ENCODE measurements at regions not wholly inside any gene's neighbourhood (a gene's known extent, or its start where the extent isn't known, plus 50 kb on each side); places are given as distances from the start of the nearest gene placed in this dataset.

- no peaks in the 10 kb centered on the region for H3K4me1 ChIP-seq (ENCODE audit: control insufficient read depth, extremely low read depth, insufficient read depth, low read length)
- no peak overlapping the region for H3K4me3 ChIP-seq (replicated peaks in 1 of 3; ENCODE audit: insufficient read depth in 1 of 3, low read depth in 1 of 3, low read length in 3 of 3)
- no peak overlapping the region for H2AFZ ChIP-seq (ENCODE audit: low read depth, low read length)
- H4K20me1 ChIP-seq (replicated peaks; ENCODE audit: control insufficient read depth, extremely low read depth, insufficient read depth, low read length), result no peaks in the 10 kb centered on the region
- FAIRE-seq, result no peak
- no peaks in the 10 kb centered on the region for H3K36me3 ChIP-seq (ENCODE audit: control insufficient read depth in 2 of 2, extremely low read depth in 1 of 2, insufficient read depth in 2 of 2, low read length in 2 of 2)
- H3K9me1 ChIP-seq (replicated peaks; ENCODE audit: control insufficient read depth, extremely low read depth, insufficient read depth, low read length), result no peaks in the 10 kb centered on the region
- no peak overlapping the region for H3K9ac ChIP-seq (replicated peaks; ENCODE audit: extremely low read depth, insufficient read depth, low read length)
- no peak overlapping the region for H3K27ac ChIP-seq (ENCODE audit: insufficient read depth, low read depth, low read length)
- intact Hi-C loops (cut with micrococcal nuclease) (no loop called here), dilution Hi-C loops (cut with MboI; ENCODE audit: extremely low pct_ligation_motif_present, low sequenced_read_pairs) (no loop called here)
- H3K9me3 ChIP-seq (replicated peaks; ENCODE audit: control insufficient read depth, insufficient read depth, low read length), result peaks cover 2% of the 10 kb centered on the region
- H3K4me2 ChIP-seq (ENCODE audit: insufficient read depth, low read length), result no peak overlapping the region
- no TSS peak for BruUV-seq (replicated peaks)
- no peak for TF ChIP-seq MYC (IDR thresholded peaks at IDR 0.05; ENCODE audit: low read depth, low read length)
- TF ChIP-seq EZH2 (IDR thresholded peaks at IDR 0.05; ENCODE audit: borderline replicate concordance, low read depth, low read length, severe bottlenecking), result no peak
- no peak for TF ChIP-seq GATA2 (IDR thresholded peaks at IDR 0.05; ENCODE audit: insufficient read depth, insufficient read length, low read depth, low read length)
- no peak for TF ChIP-seq JUN (IDR thresholded peaks at IDR 0.05; ENCODE audit: borderline replicate concordance, insufficient read depth, insufficient read length, low read depth)
- TF ChIP-seq, protein P1, sequence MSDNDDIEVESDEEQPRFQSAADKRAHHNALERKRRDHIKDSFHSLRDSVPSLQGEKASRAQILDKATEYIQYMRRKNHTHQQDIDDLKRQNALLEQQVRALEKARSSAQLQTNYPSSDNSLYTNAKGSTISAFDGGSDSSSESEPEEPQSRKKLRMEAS (IDR thresholded peaks at IDR 0.05; ENCODE audit: insufficient read depth, insufficient read length), result no peak
- no peak for TF ChIP-seq POLR2A (IDR thresholded peaks at IDR 0.05; ENCODE audit: low read depth, low read length)
- no peak for TF ChIP-seq POLR2AphosphoS5 (IDR thresholded peaks at IDR 0.05; ENCODE audit: insufficient read depth, low read depth, low read length)
- TF ChIP-seq CTCF (IDR thresholded peaks at IDR 0.05; ENCODE audit: extremely low read depth in 1 of 2, insufficient read depth in 1 of 2, low read depth in 1 of 2, low read length in 2 of 2), result no peak
- TF ChIP-seq FOS (IDR thresholded peaks at IDR 0.05; ENCODE audit: borderline replicate concordance, insufficient read depth, low read length), result no peak
- ChIA-PET CTCF (no interaction called here), POLR2A (no interaction called here)
- DNase-seq (ENCODE audit: low read depth, low spot score), result no peak
- no peaks in the 10 kb centered on the region for H3K27me3 ChIP-seq (ENCODE audit: control insufficient read depth in 2 of 2, insufficient read depth in 2 of 2, low read length in 2 of 2)
- no peaks in the 10 kb centered on the region for H3K79me2 ChIP-seq (ENCODE audit: control insufficient read depth, insufficient read depth, low read length)
Measured at GRCh38 chr4:45778514-45778913, 345.3 kb downstream of the GABRG1 start.

Measured in endothelial cell of umbilical vein (primary cell).